Prostate gland (tissue), 2 donors: ENCODE measurements at regions not wholly inside any gene's neighbourhood (a gene's known extent, or its start where the extent isn't known, plus 50 kb on each side); places are given as distances from the start of the nearest gene placed in this dataset.

Experiments used
- DNase-seq: peaks from one replicate; pipeline ENCODE4 v3.0.0-alpha.2; 2019; ENCODE audit warnings: low spot score
- H3K27ac ChIP-seq, 2 donors: fragments of 200-600 bp; sonication (generic); 2 replicates each; pipeline ENCODE4 v1.5.1; 2017 to 2019
- H3K27me3 ChIP-seq: fragments of 200-600 bp; sonication (generic); replicated peaks from 2 replicates; pipeline ENCODE4 v1.5.1; 2019; ENCODE audit not compliant: insufficient read depth
- H3K36me3 ChIP-seq, 2 donors: fragments of 200-600 bp; sonication (generic); 1 replicate in 1 of 2; 2 replicates in 1 of 2; pipeline versions ENCODE4 v1.5.1 to v1.8.1; 2017 to 2019
- H3K4me1 ChIP-seq: fragments of 200-600 bp; sonication (generic); replicated peaks from 2 replicates; pipeline ENCODE4 v1.5.1; 2019
- H3K4me3 ChIP-seq, 2 donors: fragments of 200-600 bp; sonication (generic); 2 replicates each; pipeline ENCODE4 v1.5.1; 2017 to 2019
- H3K9me3 ChIP-seq: fragments of 200-600 bp; sonication (generic); 2 replicates; pipeline ENCODE4 v1.5.1; 2017
- POLR2A ChIP-seq: fragments of 450-650 bp; IDR thresholded peaks from one replicate; pipeline ENCODE4 v1.6.1; 2016; ENCODE audit warnings: antibody characterized with exemption, mild to moderate bottlenecking
- POLR2AphosphoS5 ChIP-seq: sonication (generic); formaldehyde crosslinking; IDR thresholded peaks from one replicate; pipeline ENCODE4 v1.6.1; 2017; ENCODE audit warnings: antibody characterized with exemption
- WGBS: methylation state at CpG from one replicate; pipeline ENCODE4 v1.1.5; 2018; 5-methylcytosine and 5-hydroxymethylcytosine counted together
- intact Hi-C: fragments of 100-400 bp; cut with DNase I; formaldehyde crosslinking; loops from one replicate; pipeline ENCODE4 v1.14.2; 2022
- TF ChIP-seq, protein P1 (sequence below), 4 experiments: fragments of 200-600 bp in 2 of 4; fragments of 450-650 bp in 2 of 4; sonication (generic) in 2 of 4; IDR thresholded peaks; 1 replicate in 3 of 4; 2 replicates in 1 of 4; pipeline ENCODE4 v1.5.1; 2016 to 2019; ENCODE audit warnings: antibody characterized with exemption in 4 of 4, mild to moderate bottlenecking in 2 of 4, moderate library complexity in 2 of 4

- intact Hi-C loops: no loop called here
- Histone ChIP-seq H3K4me3 (no peak overlapping the region), H3K4me1 (no peaks in the 10 kb centered on the region), H3K27ac (no peak overlapping the region), H3K36me3 (no peaks in the 10 kb centered on the region), H3K9me3 (no peaks in the 10 kb centered on the region), H3K27me3 (no peaks in the 10 kb centered on the region)
- no peak for DNase-seq
- TF ChIP-seq POLR2A (no peak), POLR2AphosphoS5 (no peak)
- TF ChIP-seq, protein P1, sequence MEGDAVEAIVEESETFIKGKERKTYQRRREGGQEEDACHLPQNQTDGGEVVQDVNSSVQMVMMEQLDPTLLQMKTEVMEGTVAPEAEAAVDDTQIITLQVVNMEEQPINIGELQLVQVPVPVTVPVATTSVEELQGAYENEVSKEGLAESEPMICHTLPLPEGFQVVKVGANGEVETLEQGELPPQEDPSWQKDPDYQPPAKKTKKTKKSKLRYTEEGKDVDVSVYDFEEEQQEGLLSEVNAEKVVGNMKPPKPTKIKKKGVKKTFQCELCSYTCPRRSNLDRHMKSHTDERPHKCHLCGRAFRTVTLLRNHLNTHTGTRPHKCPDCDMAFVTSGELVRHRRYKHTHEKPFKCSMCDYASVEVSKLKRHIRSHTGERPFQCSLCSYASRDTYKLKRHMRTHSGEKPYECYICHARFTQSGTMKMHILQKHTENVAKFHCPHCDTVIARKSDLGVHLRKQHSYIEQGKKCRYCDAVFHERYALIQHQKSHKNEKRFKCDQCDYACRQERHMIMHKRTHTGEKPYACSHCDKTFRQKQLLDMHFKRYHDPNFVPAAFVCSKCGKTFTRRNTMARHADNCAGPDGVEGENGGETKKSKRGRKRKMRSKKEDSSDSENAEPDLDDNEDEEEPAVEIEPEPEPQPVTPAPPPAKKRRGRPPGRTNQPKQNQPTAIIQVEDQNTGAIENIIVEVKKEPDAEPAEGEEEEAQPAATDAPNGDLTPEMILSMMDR (IDR thresholded peaks at IDR 0.05): no peak
Observed at GRCh38 chr12:18794000-18794399, 56.1 kb downstream of the CAPZA3 start.

DNA sequence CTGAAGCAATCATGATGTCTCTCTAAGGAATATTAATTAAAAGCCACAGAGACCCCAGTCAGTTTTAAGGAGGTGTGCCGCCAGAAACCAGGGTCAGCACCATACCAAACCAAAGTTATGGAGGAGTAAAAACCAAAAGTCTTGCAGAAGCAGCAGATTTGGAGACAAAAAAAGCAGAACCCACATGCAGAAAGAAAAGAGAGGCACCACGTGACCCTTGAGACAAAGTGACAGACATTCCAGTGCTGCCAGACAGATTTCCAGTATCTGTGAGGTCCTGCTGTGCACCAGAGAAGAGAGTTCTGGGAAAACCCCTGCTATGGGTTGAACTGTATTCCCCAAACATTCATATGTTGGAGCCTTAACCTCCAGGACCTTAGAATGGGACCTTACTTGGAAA, 59.7 kb downstream of the CAPZA3 start:
- no peak for TF ChIP-seq POLR2AphosphoS5
- TF ChIP-seq, protein P1 (IDR thresholded peaks at IDR 0.05): no peak
- TF ChIP-seq POLR2A: no peak
- H3K4me3 ChIP-seq: no peak overlapping the region
- no peaks in the 10 kb centered on the region for H3K27me3 ChIP-seq
- no peaks in the 10 kb centered on the region for H3K4me1 ChIP-seq
- no peaks in the 10 kb centered on the region for H3K9me3 ChIP-seq
- 83% methylated on average over 2 of the region's 2 CpGs for whole genome bisulfite sequencing
- intact Hi-C loops: no loop called here
- no peak for DNase-seq
- no peak overlapping the region for H3K27ac ChIP-seq
- no peaks in the 10 kb centered on the region for H3K36me3 ChIP-seq

- intact Hi-C loops: no loop called here
- H3K9me3 ChIP-seq: no peaks in the 10 kb centered on the region
- peak overlapping the region; percentile 14 to 40 for H3K27ac ChIP-seq
- no peaks in the 10 kb centered on the region for H3K36me3 ChIP-seq
- 12% methylated on average over 4 of the region's 4 CpGs for WGBS
- no peaks in the 10 kb centered on the region for H3K4me1 ChIP-seq
- no peak overlapping the region for H3K4me3 ChIP-seq
- TF ChIP-seq, protein P1 (IDR thresholded peaks at IDR 0.05): no peak
- TF ChIP-seq POLR2A: no peak
- TF ChIP-seq POLR2AphosphoS5: no peak
- DNase-seq: no peak
- no peaks in the 10 kb centered on the region for H3K27me3 ChIP-seq
Observed at GRCh38 chr12:18798535-18799361, 60.8 kb downstream of the CAPZA3 start.

DNA sequence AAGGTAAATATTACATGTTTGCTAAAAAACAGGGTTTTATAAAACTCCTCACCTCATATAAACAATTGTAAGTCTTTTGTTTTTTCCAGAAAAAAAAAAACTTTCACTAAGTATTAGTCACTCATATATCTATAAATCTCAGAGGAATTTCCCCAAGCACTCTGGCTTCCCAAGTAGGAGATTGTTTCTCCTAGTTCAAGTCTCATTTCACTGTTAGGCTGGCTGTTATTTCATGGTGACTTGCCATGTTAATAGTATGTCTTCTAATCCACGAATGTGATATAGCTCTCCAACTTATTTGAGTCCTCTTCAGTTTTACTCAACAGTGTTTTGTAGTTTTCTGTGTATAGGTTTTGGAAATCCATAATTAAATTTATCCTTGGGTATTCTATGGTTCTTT, 61.6 kb downstream of the CAPZA3 start:
- WGBS: 44% methylated on average over 1 of the region's 1 CpG
- no peak for DNase-seq
- H3K4me1 ChIP-seq: no peaks in the 10 kb centered on the region

More for the DNA sequence above, 61.6 kb downstream of the CAPZA3 start:
- H3K36me3 ChIP-seq: no peaks in the 10 kb centered on the region
- no peak for TF ChIP-seq POLR2AphosphoS5
- TF ChIP-seq, protein P1 (IDR thresholded peaks at IDR 0.05): no peak
- intact Hi-C loops: no loop called here
- no peak overlapping the region for H3K4me3 ChIP-seq
- no peaks in the 10 kb centered on the region for H3K27me3 ChIP-seq
- no peaks in the 10 kb centered on the region for H3K9me3 ChIP-seq
- no peak overlapping the region for H3K27ac ChIP-seq
